GM12873 (cell line): ENCODE measurements at regions not wholly inside any gene's neighbourhood (a gene's known extent, or its start where the extent isn't known, plus 50 kb on each side); places are given as distances from the start of the nearest gene placed in this dataset.

Source experiments
- TF ChIP-seq, protein P1 (sequence below): IDR thresholded peaks from 2 replicates; pipeline ENCODE4 v1.5.1; 2012; ENCODE audit warnings: low read depth, mild to moderate bottlenecking, moderate library complexity, low read length, control low read depth; ENCODE audit not compliant: insufficient read depth; ENCODE audit errors: missing control alignments

DNA sequence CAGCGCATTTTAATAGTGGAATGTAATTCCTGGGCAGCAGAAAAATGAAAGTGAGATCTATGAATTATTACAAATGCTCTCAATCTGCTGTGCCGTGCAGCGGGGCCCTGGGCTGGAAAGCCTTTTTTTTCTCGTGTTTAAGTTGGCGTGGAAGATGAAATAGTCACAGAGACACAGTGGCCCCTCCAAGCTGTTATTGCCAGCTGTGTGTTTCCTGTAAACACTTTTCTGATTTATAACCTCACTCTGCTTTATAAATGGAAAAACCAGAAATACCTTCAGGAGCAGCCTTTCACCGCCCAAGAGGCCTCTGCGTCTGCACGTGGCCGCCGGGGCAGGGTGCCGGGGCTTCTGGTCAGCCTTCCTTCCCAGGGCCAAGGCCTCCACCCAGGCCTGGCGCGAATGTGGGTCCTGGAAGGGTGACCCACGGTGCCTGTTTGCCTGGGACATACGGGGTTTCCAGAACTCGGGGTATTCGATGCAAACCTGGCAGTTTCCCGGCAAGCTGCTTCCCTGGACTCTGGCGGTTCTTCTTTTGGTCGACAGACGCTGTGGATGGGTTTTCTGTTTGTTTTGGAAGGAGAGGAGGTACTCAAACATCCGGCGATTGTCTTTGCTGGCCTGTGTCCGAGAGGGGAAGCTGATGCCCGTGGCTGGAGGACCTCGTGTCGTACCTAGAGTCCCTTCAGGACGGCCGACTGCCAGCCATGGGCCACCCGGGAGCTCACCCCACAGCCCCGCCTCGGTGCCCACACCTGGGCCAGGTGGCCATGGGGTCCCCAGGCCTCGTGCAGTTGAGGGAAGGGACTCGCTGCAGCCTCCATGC lies 256.7 kb downstream of the PARP8 start:
- TF ChIP-seq, protein P1, sequence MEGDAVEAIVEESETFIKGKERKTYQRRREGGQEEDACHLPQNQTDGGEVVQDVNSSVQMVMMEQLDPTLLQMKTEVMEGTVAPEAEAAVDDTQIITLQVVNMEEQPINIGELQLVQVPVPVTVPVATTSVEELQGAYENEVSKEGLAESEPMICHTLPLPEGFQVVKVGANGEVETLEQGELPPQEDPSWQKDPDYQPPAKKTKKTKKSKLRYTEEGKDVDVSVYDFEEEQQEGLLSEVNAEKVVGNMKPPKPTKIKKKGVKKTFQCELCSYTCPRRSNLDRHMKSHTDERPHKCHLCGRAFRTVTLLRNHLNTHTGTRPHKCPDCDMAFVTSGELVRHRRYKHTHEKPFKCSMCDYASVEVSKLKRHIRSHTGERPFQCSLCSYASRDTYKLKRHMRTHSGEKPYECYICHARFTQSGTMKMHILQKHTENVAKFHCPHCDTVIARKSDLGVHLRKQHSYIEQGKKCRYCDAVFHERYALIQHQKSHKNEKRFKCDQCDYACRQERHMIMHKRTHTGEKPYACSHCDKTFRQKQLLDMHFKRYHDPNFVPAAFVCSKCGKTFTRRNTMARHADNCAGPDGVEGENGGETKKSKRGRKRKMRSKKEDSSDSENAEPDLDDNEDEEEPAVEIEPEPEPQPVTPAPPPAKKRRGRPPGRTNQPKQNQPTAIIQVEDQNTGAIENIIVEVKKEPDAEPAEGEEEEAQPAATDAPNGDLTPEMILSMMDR, result no peak

DNA sequence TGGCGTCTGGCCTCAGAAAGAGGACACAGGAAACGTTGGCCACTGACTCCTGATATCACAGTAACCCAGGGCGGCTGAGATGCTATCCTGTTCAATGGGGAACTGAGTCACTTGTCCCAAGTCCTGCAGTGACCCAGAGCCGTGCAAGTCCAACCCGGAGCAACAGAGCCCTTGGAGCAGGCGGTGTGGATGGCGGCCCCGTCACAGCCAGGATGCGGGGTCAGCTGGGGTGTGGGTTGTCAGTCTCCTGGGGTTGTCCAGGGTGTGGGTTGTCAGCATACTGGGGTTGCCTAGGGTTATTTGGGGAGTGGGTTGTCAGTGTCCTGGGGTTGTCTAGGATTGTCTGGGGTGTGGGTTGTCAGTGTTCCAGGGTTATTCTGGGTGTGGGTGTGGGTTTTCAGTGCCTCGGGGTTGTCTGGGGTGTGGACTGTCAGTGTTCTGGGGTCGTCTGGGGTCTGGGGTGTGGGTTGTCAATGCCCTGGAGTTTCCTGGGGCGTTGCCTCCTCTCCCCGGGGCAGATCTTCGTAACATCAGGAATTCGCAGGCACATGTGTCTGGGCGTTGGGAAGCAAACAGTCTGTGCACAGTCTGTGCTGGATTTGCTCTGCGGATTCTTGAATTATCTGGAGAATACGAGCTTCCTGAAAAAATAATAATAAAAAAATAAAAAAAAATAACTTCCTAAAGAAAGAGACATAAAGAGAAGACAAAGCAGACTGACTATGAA lies 257.5 kb downstream of the PARP8 start:
- TF ChIP-seq, protein P1, result no peak

DNA sequence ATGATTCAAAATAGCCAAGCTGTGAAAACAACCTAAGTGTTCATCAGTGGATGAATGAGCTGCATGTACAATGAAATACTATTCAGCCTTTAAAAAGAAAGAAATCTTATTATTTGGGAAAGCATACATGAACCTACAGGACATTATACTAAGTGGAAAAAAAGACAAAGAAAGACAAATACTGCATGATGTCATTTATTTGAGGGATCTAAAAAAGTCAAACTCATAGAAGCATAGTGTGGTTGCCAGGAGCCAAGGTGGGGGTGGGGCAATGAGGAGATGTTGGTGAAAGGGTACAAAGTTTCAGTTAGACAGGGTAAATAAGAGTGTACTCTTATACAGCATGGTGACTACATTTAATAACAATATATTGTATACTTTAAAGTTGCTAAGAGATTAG lies 261.5 kb downstream of the PARP8 start:
- TF ChIP-seq, protein P1, result no peak

DNA sequence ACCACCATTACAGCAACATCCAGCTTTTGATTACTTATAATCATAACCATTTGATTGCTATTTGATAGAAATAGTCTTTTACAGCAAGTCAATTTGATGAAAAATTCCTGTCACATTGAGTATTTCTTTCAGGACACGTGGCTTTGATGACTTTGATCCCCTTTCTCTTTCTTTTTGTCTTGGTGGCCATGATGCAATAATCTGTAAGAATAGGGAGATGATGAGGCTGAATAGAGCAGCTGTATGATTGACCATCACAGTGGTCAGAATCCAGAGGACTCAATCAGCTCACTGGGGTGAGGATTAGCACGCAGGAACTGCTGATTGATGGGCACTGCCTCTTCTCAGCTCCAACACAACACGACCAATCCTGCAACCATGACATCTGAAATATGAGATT lies 262.7 kb downstream of the PARP8 start:
- TF ChIP-seq, protein P1, result no peak

DNA sequence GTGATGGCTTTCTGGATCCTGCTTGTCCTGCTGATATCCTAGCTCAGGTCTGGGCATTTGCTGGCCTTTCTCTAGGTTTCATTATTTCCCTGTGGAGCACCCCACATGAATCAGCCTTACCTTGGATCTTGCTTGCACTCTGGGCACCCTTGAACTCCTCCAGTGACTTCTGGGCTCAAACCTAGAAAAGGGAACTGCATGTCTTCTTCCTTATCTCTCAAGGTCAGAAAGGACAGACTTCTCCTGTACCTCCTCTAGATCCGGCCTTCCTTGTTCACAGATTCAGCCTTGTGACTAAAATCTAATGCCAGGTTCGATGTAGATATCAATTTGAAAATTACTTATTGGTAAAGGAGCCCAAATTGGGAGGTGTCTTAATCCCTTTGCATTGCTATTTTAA lies 267.9 kb downstream of the PARP8 start:
- TF ChIP-seq, protein P1, result no peak

DNA sequence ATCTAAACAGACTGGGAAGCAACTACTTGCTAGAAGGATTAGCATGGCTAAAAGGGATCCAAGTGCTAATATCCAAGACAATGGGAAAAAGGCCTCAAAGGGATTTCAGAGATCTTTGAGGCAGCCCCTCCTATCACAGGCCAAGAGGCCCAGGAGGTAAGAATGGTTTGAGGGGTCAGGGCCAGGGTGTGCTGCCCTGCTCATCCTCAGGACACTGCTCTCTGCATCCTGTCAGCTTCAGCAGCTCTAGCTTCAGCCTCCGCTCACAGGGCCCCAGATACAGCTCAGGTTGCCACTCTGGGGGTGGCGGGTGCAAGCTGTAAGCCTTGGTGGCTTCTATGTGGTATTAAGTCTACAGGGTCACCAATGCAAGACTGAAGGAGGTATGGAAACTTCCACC lies 278.7 kb downstream of the PARP8 start:
- TF ChIP-seq, protein P1, result no peak

- TF ChIP-seq, protein P1, result no peak
Measured at GRCh38 chr5:50947906-50948683, 281.7 kb downstream of the PARP8 start.
